Mesothelial cell of epicardium (in vitro differentiated cells): ENCODE measurements at regions not wholly inside any gene's neighbourhood (a gene's known extent, or its start where the extent isn't known, plus 50 kb on each side); places are given as distances from the start of the nearest gene placed in this dataset.
"Not testable (repeated sequence)": the region's sequence is repeated elsewhere in the genome, so short reads cannot be mapped to it uniquely, and the experiment has no call there.

Source experiments
- DNase-seq, 2 experiments: peaks; one replicate each; pipeline ENCODE4 v3.0.0; 2021; ENCODE audit warnings: low spot score in 2 of 2; ENCODE audit not compliant: unreplicated experiment in 2 of 2
- H3K27ac Mint-ChIP-seq: 2 replicates; pipeline ENCODE4 v1.8.0; 2021; ENCODE audit warnings: mixed read lengths
- H3K27me3 Mint-ChIP-seq: 2 replicates; pipeline ENCODE4 v1.8.0; 2021; ENCODE audit warnings: low read depth, mixed read lengths
- H3K36me3 Mint-ChIP-seq: 2 replicates; pipeline ENCODE4 v1.8.0; 2021; ENCODE audit warnings: mixed read lengths
- H3K4me1 Mint-ChIP-seq: 2 replicates; pipeline ENCODE4 v1.8.0; 2021; ENCODE audit warnings: mixed read lengths
- H3K4me3 Mint-ChIP-seq: 2 replicates; pipeline ENCODE4 v1.8.0; 2021; ENCODE audit warnings: mild to moderate bottlenecking, moderate library complexity, mixed read lengths
- H3K9me3 Mint-ChIP-seq: 2 replicates; pipeline ENCODE4 v1.8.0; 2021; ENCODE audit warnings: mixed read lengths
- CTCF ChIP-seq: fragments of 200-600 bp; sonication (generic); IDR thresholded peaks from one replicate; pipeline ENCODE4 v1.5.0; 2021; ENCODE audit warnings: antibody characterized with exemption; ENCODE audit not compliant: unreplicated experiment

GRCh38 chr6:137808191-137808590 lies 58.9 kb upstream of the TNFAIP3 start:
- no peak for TF ChIP-seq CTCF
- Mint-ChIP-seq H3K9me3 (no peaks in the 10 kb centered on the region), H3K27ac (no peak overlapping the region), H3K27me3 (no peaks in the 10 kb centered on the region), H3K4me1 (peaks cover 50% of the 10 kb centered on the region), H3K4me3 (no peak overlapping the region), H3K36me3 (no peaks in the 10 kb centered on the region)
- no peak for DNase-seq

- no peaks in the 10 kb centered on the region for H3K36me3 Mint-ChIP-seq
- H3K27me3 Mint-ChIP-seq = no peaks in the 10 kb centered on the region
- no peak overlapping the region for H3K27ac Mint-ChIP-seq
- no peak for DNase-seq
- H3K9me3 Mint-ChIP-seq = no peaks in the 10 kb centered on the region
- H3K4me1 Mint-ChIP-seq = peaks cover 48% of the 10 kb centered on the region
- TF ChIP-seq CTCF = no peak
- H3K4me3 Mint-ChIP-seq = no peak overlapping the region
These were observed 58.2 kb upstream of the TNFAIP3 start for GRCh38 chr6:137808836-137809315.

- H3K9me3 Mint-ChIP-seq, H3K27me3 Mint-ChIP-seq, H3K4me3 Mint-ChIP-seq, H3K36me3 Mint-ChIP-seq, H3K27ac Mint-ChIP-seq, DNase-seq: not testable (repeated sequence)
- H3K4me1 Mint-ChIP-seq = peaks cover 36% of the 10 kb centered on the region
These were observed 57.0 kb upstream of the TNFAIP3 start for GRCh38 chr6:137809895-137810553.

- no peak overlapping the region for H3K4me3 Mint-ChIP-seq
- no peaks in the 10 kb centered on the region for H3K36me3 Mint-ChIP-seq
- H3K9me3 Mint-ChIP-seq = no peaks in the 10 kb centered on the region
- no peak overlapping the region for H3K27ac Mint-ChIP-seq
- TF ChIP-seq CTCF = no peak
- no peaks in the 10 kb centered on the region for H3K27me3 Mint-ChIP-seq
- peaks cover 30% of the 10 kb centered on the region for H3K4me1 Mint-ChIP-seq
- DNase-seq = no peak
These were observed 56.4 kb upstream of the TNFAIP3 start for GRCh38 chr6:137810554-137811120.

- DNase-seq = no peak
- Mint-ChIP-seq H3K4me1 (peaks cover 25% of the 10 kb centered on the region), H3K9me3 (no peaks in the 10 kb centered on the region), H3K27ac (peak overlapping the region; percentile 48), H3K36me3 (no peaks in the 10 kb centered on the region), H3K4me3 (no peak overlapping the region), H3K27me3 (no peaks in the 10 kb centered on the region)
- no peak for TF ChIP-seq CTCF
These were observed 55.7 kb upstream of the TNFAIP3 start for GRCh38 chr6:137811121-137811915.
